ENCODE measurements at regions not wholly inside any gene's neighbourhood (a gene's known extent, or its start where the extent isn't known, plus 50 kb on each side); places are given as distances from the start of the nearest gene placed in this dataset.

GRCh38 chr3:164231718-164232117 lies 846.6 kb downstream of the SI start:
- intact Hi-C loops (cut with micrococcal nuclease; ENCODE audit: unreplicated experiment), result no loop called here
- no TSS peak for BruUV-seq (replicated peaks)
- H3K4me3 Mint-ChIP-seq (ENCODE audit: low read depth, unreplicated experiment), result no peak overlapping the region
- no peak for TF ChIP-seq CTCF (IDR thresholded peaks at IDR 0.05; ENCODE audit: unreplicated experiment)
- no peaks in the 10 kb centered on the region for H3K27me3 Mint-ChIP-seq (ENCODE audit: unreplicated experiment)
- no peak for DNase-seq
- CTCF ChIA-PET, result no interaction called here
- no peaks in the 10 kb centered on the region for H3K36me3 Mint-ChIP-seq (ENCODE audit: insufficient read depth, unreplicated experiment)
- H3K27ac Mint-ChIP-seq (ENCODE audit: unreplicated experiment), result no peak overlapping the region
- H3K9me3 Mint-ChIP-seq (ENCODE audit: low read depth, unreplicated experiment), result no peaks in the 10 kb centered on the region
- H3K4me1 Mint-ChIP-seq (ENCODE audit: low read depth, unreplicated experiment), result no peaks in the 10 kb centered on the region

GRCh38 chr3:164230385-164231094 lies 847.8 kb downstream of the SI start:
- H3K27ac Mint-ChIP-seq (ENCODE audit: unreplicated experiment), result no peak overlapping the region
- H3K27me3 Mint-ChIP-seq (ENCODE audit: unreplicated experiment), result no peaks in the 10 kb centered on the region
- no peak overlapping the region for H3K4me3 Mint-ChIP-seq (ENCODE audit: low read depth, unreplicated experiment)
- CTCF ChIA-PET, result no interaction called here
- intact Hi-C loops (cut with micrococcal nuclease; ENCODE audit: unreplicated experiment), result no loop called here
- no peaks in the 10 kb centered on the region for H3K36me3 Mint-ChIP-seq (ENCODE audit: insufficient read depth, unreplicated experiment)
- H3K9me3 Mint-ChIP-seq (ENCODE audit: low read depth, unreplicated experiment), result no peaks in the 10 kb centered on the region
- H3K4me1 Mint-ChIP-seq (ENCODE audit: low read depth, unreplicated experiment), result no peaks in the 10 kb centered on the region
- DNase-seq, result no peak
- BruUV-seq (replicated peaks), result no TSS peak
- no peak for TF ChIP-seq CTCF (IDR thresholded peaks at IDR 0.05; ENCODE audit: unreplicated experiment)

- no peak for DNase-seq
- H3K27ac Mint-ChIP-seq (ENCODE audit: unreplicated experiment), result no peak overlapping the region
- no TSS peak for BruUV-seq (replicated peaks)
- intact Hi-C loops (cut with micrococcal nuclease; ENCODE audit: unreplicated experiment), result no loop called here
- peaks cover 7% of the 10 kb centered on the region for H3K4me1 Mint-ChIP-seq (ENCODE audit: low read depth, unreplicated experiment)
- H3K9me3 Mint-ChIP-seq (ENCODE audit: low read depth, unreplicated experiment), result peaks cover 7% of the 10 kb centered on the region
- H3K4me3 Mint-ChIP-seq (ENCODE audit: low read depth, unreplicated experiment), result no peak overlapping the region
- no peaks in the 10 kb centered on the region for H3K36me3 Mint-ChIP-seq (ENCODE audit: insufficient read depth, unreplicated experiment)
- no peak for TF ChIP-seq CTCF (IDR thresholded peaks at IDR 0.05; ENCODE audit: unreplicated experiment)
- CTCF ChIA-PET, result no interaction called here
- H3K27me3 Mint-ChIP-seq (ENCODE audit: unreplicated experiment), result no peaks in the 10 kb centered on the region
Measured at GRCh38 chr3:164224126-164224525, 854.2 kb downstream of the SI start.

GRCh38 chr3:164222197-164222596 lies 856.1 kb downstream of the SI start:
- H3K27me3 Mint-ChIP-seq (ENCODE audit: unreplicated experiment), result no peaks in the 10 kb centered on the region
- no peak for TF ChIP-seq CTCF (IDR thresholded peaks at IDR 0.05; ENCODE audit: unreplicated experiment)
- H3K36me3 Mint-ChIP-seq (ENCODE audit: insufficient read depth, unreplicated experiment), result no peaks in the 10 kb centered on the region
- no peak overlapping the region for H3K4me3 Mint-ChIP-seq (ENCODE audit: low read depth, unreplicated experiment)
- no peak overlapping the region for H3K27ac Mint-ChIP-seq (ENCODE audit: unreplicated experiment)
- peaks cover 14% of the 10 kb centered on the region for H3K9me3 Mint-ChIP-seq (ENCODE audit: low read depth, unreplicated experiment)
- DNase-seq, result no peak
- CTCF ChIA-PET, result no interaction called here
- no TSS peak for BruUV-seq (replicated peaks)
- intact Hi-C loops (cut with micrococcal nuclease; ENCODE audit: unreplicated experiment), result no loop called here
- peaks cover 7% of the 10 kb centered on the region for H3K4me1 Mint-ChIP-seq (ENCODE audit: low read depth, unreplicated experiment)

Measured in Calu3 (cell line).